ENCODE measurements at regions not wholly inside any gene's neighbourhood (a gene's known extent, or its start where the extent isn't known, plus 50 kb on each side); places are given as distances from the start of the nearest gene placed in this dataset.

DNA sequence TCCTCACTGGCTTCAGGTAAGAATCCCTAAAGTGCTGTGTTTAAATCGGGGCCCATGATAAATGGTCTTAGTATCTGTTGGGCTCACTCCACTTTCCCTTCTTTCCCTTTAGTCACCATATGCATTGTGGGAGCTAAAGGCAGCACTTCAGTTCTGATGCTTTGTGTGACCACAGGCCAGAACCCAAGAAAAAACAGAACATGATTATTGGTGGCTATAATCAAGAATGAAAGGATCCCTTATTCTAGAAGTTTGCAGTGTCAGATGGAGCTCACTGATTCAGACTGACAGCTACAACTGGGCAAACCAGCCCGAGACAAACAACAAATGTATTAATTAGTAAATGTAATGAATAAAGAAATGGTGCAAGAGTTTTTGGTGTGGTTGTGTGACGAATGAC lies 57.3 kb upstream of the POMP start:
- Mint-ChIP-seq H3K27me3 (ENCODE audit: unreplicated experiment) (no peaks in the 10 kb centered on the region), H3K27ac (ENCODE audit: unreplicated experiment) (no peak overlapping the region), H3K4me1 (ENCODE audit: unreplicated experiment) (peaks cover 7% of the 10 kb centered on the region), H3K9me3 (ENCODE audit: unreplicated experiment) (no peaks in the 10 kb centered on the region), H3K36me3 (ENCODE audit: unreplicated experiment) (no peaks in the 10 kb centered on the region), H3K4me3 (ENCODE audit: unreplicated experiment) (no peak overlapping the region)
- DNase-seq (ENCODE audit: extremely low spot score, unreplicated experiment): no peak
- TF ChIP-seq, protein P1, sequence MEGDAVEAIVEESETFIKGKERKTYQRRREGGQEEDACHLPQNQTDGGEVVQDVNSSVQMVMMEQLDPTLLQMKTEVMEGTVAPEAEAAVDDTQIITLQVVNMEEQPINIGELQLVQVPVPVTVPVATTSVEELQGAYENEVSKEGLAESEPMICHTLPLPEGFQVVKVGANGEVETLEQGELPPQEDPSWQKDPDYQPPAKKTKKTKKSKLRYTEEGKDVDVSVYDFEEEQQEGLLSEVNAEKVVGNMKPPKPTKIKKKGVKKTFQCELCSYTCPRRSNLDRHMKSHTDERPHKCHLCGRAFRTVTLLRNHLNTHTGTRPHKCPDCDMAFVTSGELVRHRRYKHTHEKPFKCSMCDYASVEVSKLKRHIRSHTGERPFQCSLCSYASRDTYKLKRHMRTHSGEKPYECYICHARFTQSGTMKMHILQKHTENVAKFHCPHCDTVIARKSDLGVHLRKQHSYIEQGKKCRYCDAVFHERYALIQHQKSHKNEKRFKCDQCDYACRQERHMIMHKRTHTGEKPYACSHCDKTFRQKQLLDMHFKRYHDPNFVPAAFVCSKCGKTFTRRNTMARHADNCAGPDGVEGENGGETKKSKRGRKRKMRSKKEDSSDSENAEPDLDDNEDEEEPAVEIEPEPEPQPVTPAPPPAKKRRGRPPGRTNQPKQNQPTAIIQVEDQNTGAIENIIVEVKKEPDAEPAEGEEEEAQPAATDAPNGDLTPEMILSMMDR (IDR thresholded peaks at IDR 0.05): no peak

DNA sequence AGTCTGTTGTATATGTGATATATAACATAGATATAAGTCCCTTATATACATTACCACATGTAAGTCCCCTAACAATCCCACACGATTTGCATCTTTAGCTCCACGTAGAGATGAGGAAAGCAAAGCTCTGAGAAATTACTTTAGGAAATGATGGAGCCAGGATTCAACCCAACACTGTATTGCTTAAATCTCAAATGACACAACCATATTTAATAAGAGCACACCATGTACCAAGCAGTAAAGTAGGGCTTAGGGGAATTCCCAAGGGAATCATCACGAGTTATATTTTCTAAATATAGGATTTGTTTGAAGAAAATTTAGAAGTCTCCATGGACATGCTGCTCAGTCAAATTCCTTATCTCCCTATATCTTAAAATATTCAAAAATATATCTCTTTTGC lies 61.3 kb upstream of the POMP start:
- TF ChIP-seq, protein P1 (IDR thresholded peaks at IDR 0.05): no peak
- no peaks in the 10 kb centered on the region for H3K36me3 Mint-ChIP-seq (ENCODE audit: unreplicated experiment)
- no peak for DNase-seq (ENCODE audit: extremely low spot score, unreplicated experiment)
- no peaks in the 10 kb centered on the region for H3K27me3 Mint-ChIP-seq (ENCODE audit: unreplicated experiment)
- peaks cover 7% of the 10 kb centered on the region for H3K4me1 Mint-ChIP-seq (ENCODE audit: unreplicated experiment)
- no peaks in the 10 kb centered on the region for H3K9me3 Mint-ChIP-seq (ENCODE audit: unreplicated experiment)
- H3K4me3 Mint-ChIP-seq (ENCODE audit: unreplicated experiment): no peak overlapping the region
- no peak overlapping the region for H3K27ac Mint-ChIP-seq (ENCODE audit: unreplicated experiment)

DNA sequence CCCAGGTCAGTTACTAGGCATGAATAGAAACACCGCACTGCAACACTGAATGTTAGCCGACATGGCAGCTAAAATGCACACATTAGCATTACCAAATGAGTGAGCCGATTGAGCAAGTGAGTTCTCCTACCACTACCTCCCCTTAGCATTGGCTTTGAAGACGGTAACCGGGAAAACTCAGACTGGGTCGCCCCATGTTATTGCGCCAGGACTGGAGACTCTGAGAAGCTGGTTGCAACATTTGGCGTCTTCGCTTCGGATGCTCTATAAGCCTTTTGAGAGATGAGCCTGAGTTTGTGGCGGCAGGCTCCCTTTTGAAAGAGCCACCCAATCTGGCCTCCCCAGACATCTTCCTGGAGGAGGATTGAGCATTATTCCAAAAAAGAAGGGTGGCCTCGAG lies 68.5 kb upstream of the POMP start:
- Mint-ChIP-seq H3K27me3 (ENCODE audit: unreplicated experiment) (no peaks in the 10 kb centered on the region), H3K36me3 (ENCODE audit: unreplicated experiment) (no peaks in the 10 kb centered on the region), H3K9me3 (ENCODE audit: unreplicated experiment) (no peaks in the 10 kb centered on the region), H3K27ac (ENCODE audit: unreplicated experiment) (no peak overlapping the region), H3K4me3 (ENCODE audit: unreplicated experiment) (no peak overlapping the region), H3K4me1 (ENCODE audit: unreplicated experiment) (peaks cover 11% of the 10 kb centered on the region)
- DNase-seq (ENCODE audit: extremely low spot score, unreplicated experiment): no peak
- TF ChIP-seq, protein P1 (IDR thresholded peaks at IDR 0.05): no peak

DNA sequence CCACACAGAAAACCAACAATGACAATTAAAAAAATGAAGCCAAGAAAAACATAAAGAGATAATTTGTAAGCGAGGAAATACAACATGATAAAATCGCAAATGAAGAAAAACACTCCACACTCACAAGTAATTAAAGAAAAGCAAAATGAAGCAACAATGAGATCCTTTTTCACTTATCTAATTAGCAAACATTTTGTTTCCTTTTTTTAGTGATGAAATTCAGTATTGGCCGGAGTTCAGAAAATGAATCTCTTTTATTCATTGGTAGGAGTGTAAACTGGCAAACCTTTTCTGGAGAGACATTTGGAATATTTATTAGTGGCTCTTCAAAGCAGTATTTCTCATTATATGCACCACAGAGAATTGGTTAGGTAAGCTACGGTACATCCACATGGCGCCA lies 70.6 kb upstream of the POMP start:
- Mint-ChIP-seq H3K4me3 (ENCODE audit: unreplicated experiment) (no peak overlapping the region), H3K4me1 (ENCODE audit: unreplicated experiment) (peaks cover 19% of the 10 kb centered on the region), H3K36me3 (ENCODE audit: unreplicated experiment) (no peaks in the 10 kb centered on the region), H3K27ac (ENCODE audit: unreplicated experiment) (no peak overlapping the region), H3K9me3 (ENCODE audit: unreplicated experiment) (no peaks in the 10 kb centered on the region), H3K27me3 (ENCODE audit: unreplicated experiment) (no peaks in the 10 kb centered on the region)
- no peak for DNase-seq (ENCODE audit: extremely low spot score, unreplicated experiment)
- TF ChIP-seq, protein P1 (IDR thresholded peaks at IDR 0.05): no peak

DNA sequence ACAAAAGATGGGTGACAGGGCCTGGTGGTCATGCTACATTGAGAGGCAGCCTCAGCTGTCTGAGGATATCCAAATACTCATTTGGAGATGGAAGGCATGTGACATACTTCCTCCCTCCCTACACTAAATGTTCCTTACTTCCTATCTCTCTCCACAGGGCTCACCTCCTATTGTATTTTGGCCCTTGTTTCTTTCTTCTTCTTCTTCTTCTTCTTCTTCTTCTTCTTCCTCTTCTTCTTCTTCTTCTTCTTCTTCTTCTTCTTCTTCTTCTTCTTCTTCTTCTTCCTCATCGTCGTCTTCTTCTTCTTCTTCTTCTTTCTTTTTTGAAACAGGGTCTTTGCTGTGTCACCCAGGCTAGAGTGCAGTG lies 71.8 kb upstream of the POMP start:
- peaks cover 21% of the 10 kb centered on the region for H3K4me1 Mint-ChIP-seq (ENCODE audit: unreplicated experiment)
- H3K36me3 Mint-ChIP-seq (ENCODE audit: unreplicated experiment): no peaks in the 10 kb centered on the region
- H3K27me3 Mint-ChIP-seq (ENCODE audit: unreplicated experiment): no peaks in the 10 kb centered on the region
- H3K4me3 Mint-ChIP-seq (ENCODE audit: unreplicated experiment): no peak overlapping the region
- H3K9me3 Mint-ChIP-seq (ENCODE audit: unreplicated experiment): no peaks in the 10 kb centered on the region
- no peak overlapping the region for H3K27ac Mint-ChIP-seq (ENCODE audit: unreplicated experiment)
- no peak for DNase-seq (ENCODE audit: extremely low spot score, unreplicated experiment)
- TF ChIP-seq, protein P1 (IDR thresholded peaks at IDR 0.05): no peak

Measured in osteocyte (in vitro differentiated cells).